NCI-H2107 treated with DMSO at 0.1 percent for 48 hours (cell line): ENCODE measurements at regions not wholly inside any gene's neighbourhood (a gene's known extent, or its start where the extent isn't known, plus 50 kb on each side); places are given as distances from the start of the nearest gene placed in this dataset.
"Not testable (repeated sequence)": the region's sequence is repeated elsewhere in the genome, so short reads cannot be mapped to it uniquely, and the experiment has no call there.

Experiments
- DNase-seq: peaks from one replicate; lab custom pipeline; 2025; ENCODE audit not compliant: unreplicated experiment; lab: John Stamatoyannopoulos, UW

DNA sequence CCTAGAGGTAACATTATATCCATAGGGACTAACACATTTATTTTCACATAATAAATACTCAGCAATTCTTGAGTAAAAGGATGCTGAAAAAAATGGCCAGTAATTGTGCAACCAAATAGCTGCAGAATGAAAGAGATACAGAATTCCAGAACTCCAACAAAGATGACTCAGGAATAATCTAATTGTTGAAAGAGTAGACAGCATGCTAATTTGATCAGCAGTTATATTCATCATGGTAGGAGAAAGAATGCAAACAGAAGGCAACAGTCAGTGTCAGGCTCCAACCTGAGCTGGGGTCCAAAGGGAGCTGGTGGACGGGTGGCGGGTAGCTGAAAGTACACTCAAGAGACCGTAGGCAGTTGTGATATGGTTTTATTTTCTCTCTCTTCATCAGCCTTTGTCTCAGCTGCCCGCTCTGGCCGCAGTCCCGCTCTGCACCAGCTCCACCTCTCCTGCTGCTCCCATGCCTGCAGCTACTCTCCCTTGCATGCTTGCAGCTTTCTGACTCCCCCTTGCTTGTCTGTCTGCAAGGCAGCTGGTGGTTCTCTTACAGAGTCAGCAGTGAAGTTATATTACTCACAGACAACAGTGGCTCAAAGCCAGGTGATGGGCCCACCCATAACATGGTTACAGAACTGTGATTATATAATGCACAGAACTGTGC lies 1150.1 kb downstream of the STIM2 start:
- no peak for DNase-seq

DNA sequence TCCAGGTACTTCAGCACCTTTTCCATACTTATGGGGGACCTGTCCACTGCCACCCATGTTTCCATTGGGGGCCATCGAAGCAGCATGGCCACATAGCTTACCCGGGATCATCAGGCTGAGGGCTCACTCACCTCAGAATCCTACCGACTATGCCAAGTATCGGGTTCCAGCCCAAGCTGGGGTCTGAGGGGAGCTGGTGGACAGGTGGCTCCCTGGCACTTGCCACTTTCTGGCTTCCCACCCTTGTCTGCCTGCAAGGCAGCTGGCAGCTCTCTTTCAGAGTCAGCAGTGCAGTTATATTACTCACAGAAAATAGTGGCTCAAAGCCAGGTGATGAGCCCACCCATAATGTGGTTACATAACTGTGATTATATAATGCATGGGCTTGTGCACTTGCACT lies 1153.8 kb downstream of the STIM2 start:
- no peak for DNase-seq

DNA sequence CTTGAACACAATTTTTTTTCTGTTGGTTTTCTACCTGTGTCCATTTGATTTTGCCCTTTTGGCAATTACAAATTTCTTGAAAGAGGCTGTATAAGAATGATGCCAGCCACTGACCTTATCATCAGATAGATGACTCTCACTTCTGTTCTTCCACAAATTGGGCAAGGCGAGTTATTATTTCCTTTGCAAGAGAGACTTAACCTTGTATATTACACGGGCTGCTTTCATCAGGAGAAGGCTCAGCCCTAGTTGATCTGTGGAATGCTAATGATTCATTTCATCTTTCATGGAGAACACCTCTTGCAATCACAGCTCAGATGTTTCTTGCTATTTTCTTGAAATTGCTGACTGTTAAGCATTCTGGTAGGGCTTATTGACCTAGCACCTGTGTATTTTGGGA lies 1155.4 kb downstream of the STIM2 start:
- no peak for DNase-seq

DNA sequence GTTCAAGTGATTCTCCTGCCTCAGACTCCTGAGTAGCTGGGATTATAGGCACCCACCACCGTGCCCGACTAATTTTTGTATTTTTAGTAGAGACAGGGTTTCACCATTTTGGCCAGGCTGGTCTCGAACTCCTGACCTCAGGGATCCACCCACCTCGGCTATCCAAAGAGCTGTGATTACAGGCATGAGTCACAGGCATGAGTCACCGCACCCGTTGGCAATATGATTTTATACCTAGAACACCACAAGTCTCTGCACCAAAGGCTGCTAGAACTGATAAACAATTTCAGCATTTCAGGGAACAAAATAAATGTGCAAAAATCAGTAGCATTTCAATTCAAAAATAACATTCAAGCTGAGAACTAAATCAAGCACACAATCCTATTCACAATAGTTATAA lies 1177.6 kb downstream of the STIM2 start:
- not testable (repeated sequence) for DNase-seq

DNA sequence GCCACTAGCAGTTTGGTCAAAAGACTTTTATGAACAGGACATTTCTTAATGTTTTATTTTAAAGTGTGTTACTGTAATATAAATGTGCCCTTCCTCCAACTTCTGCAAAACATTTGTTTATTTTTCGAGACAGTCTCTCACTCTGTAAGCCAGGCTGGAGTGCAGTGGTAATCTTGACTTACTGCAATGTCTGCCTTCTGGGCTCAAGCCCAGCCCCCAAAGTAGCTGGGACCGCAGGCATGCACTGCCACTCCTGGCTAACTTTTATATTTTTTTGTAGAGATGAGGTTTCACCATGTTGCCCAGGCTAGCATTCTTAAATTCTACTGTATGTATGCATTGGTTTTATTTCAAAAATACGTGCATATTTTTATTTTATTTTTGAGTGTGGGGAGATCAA lies 1201.9 kb downstream of the STIM2 start:
- no peak for DNase-seq

DNA sequence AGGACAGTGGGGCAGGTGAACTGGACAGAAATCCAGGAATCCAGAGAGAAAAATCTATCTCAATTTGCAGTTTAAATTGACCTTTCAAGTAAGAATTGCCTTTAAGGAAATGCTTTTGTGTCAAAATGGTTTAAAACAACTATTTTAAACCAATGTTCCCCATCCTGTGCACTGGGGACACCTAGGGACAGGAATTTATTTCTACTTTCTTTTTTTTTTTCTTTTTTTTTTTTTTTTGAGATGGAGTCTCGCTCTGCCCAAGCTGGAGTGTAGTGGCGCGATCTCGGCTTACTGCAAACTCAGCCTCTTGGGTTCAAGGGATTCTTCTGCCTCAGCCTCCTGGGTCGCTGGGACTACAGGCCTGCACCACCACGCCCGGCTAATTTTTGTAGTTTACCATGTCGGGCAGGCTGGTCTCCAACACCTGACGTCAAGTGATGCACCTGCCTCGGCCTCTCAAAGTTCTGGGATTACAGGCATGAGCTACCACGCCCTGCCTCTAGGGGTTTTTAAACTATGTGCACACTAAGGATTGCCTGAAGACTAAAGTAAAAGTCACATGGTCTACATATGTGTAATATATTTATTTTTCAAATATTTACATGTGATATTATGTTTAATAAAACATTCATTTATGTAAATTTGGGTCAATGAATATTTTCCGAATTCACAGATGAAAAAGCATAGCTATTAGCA lies 1213.4 kb downstream of the STIM2 start:
- no peak for DNase-seq

DNA sequence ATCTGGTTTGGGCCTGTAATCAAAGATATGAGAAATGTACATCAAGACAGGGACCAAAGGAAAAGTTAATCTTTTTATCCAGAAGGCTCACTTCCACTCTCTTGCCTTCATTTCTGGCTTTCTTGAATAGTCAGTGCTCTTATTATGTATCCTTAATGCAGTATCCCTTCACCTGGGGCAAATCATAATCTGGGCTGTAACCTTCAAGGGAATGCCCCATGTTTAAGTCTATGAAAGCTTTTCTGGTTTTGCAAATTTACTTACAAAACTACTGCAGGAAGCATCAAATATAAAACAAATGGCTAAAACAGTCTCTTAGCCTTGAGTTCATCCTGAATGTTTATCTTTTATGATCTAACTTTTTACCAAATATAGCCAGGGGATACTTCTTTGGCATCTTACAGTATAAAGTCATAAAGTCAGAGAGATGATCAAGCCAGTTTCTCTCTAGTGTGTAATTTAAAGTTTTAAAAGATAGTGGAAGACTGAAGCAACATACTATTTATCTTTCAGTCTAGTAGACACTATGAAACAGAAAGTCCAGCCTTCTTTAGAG lies 1214.8 kb downstream of the STIM2 start:
- no peak for DNase-seq

DNA sequence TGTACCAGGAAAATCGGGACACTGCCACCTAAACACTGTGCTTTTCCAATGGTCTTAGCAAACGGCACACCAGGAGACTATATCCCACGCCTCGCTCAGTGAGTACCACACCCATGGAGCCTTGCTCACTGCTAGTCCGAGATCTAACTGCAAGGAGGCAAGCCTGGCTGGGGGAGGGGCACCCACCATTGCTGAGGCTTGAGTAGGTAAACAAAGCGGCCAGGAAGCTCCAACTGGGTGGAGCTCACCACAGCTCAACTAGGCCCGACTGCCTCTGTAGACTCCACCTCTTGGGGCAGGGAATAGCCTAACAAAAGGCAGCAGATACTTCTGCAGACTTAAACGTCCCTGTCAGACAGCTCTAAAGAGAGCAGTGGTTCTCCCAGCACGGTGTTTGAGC lies 1216.6 kb downstream of the STIM2 start:
- not testable (repeated sequence) for DNase-seq

DNA sequence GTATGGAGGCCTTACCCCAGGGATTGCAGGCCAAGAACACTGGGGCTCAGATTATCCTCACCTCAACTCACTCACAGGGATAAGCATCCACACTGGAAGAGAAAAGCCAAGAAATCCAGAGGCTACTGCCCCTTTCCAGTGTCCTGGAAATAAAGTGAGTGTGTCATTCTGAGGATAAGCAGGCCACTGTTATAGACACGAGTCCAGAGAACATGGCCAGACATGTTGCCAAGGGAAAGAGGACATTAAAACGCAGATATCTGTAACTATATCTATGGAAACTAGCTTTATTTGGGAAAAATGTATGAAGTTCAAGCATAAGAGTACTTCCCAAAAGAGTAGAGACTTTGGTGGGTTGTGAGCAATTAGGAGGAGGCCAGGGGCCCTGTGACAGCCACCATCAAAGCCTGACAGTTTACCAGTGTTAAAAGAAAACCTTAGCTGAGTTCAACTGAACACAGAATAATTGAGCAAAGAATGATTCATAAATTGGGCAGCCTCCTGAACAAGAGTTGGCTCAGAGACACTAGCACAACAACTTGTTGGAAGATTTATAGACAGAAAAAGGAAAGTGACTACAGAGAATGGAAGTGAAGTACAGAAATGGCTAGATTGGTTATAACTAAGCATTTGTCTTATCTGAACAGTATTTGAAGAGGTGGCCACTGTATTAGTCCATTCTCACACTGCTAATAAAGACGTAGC lies 1222.2 kb downstream of the STIM2 start:
- DNase-seq = no peak

DNA sequence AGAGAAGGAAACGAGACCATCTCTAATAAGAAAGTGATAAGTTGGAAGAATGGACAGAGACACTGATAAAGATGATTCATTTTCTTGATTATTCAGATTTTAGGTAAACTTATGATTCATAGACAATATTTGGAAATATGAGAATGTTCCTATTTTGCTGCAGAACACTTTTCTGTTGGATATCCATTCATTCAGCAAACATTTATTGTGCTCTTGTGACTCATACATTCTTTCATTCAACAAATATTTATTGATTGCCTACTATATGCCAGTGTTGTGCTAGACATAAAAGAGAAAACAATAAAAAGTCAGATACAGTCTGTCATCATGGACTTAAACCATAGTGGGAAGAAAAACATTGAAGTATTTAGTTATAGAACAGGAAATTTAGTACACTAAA lies 1232.0 kb downstream of the STIM2 start:
- DNase-seq = no peak

DNA sequence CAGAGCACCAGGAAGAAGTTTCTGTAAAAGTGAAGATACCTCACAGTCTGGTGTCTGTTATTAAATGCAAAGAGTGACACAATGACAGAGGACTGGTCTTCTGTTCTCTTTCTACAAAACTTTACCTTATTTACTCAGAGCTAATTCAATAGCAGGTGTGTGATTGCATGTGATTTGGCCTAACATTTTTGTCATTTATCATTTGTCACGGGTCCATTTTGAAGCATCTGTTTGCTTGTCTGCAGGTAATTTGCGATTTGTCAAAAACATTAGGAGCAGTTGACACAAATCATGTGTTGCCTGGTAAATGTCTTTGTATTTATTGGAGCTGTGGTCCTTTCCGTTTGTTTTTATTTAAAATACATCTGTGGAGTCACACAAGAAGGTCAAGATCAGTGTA lies 1232.4 kb downstream of the STIM2 start:
- DNase-seq = no peak

DNA sequence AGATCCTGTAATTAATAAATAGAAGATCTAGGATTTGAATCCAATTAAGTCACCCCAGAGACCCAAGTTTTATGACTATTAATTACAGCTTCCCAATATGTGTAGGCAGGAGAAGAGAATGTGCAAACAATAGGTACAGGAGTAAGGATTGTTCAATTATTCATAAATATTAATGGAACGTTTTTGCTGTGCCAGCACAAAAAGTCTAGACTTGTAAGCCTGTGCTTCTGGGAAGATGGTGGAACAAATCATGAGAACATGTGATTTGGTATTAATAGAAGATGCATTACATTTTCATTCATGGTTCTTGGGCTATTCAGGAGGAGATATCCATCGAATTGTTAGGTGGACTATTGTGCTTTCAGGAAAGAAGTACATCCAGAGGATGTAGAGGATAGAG lies 1240.9 kb downstream of the STIM2 start:
- no peak for DNase-seq

DNA sequence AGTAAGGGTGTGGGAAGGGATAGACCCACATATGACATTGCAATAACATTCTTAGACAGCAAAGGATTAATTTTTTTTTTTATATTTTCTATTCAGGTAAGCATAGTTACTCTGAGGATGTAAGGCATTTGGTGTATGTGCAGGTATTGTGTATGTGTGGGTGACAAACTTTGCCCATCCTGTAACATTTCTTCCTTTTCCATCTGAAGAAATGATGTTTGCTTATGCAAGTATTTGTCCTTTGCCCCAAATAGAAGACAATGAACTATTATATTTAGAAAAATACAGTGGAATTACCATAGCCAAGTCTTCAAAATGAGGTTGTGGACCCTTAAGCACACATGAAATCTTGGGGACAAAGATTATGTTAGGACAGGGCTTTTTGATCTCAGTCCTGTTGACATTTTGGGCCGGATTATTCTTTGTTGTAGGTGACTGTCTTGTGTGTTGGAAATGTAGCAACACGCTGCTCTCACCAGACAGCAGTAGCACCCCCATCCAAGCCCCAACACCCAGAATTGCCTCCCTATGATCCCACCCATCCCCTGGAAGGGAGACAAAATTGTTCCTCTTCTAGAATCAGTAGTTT lies 1244.7 kb downstream of the STIM2 start:
- no peak for DNase-seq

DNA sequence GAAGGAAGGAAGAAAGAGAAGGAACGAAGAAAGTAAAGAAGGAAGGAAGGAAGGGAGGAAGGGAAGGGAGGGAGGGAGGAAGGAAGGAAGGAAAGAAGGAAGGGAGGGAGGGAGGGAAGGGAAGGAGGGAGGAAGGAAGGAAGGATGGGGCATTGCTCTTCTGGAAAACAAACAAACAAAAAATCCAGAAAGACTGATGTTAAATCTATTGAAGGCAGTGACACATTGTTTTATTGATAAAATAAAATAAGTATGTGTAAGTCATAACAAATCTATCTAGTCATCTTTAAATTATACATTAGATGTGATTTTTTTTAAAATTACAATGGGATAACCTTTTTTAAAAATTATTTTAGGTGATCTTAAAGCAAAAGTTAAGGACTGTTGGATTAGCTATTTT lies 1245.5 kb downstream of the STIM2 start:
- no peak for DNase-seq

DNA sequence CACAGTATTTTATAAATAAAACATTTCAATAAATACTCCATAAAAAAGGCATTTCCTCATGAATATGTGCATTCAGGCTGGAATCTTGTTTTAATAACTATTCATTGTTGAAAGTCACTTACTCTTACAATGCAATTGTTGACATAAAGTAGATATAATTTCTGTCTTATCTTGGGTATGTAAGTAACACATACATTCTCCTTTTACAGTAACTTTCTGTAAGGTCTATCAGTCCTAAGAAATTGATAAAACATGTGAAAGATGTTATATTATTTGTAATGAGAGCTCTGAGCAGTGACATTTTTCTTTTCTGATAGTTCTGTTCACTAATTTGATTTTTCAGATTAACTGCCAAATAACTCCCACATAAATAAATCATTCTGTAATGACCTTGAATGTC lies 1249.2 kb downstream of the STIM2 start:
- DNase-seq = no peak

DNA sequence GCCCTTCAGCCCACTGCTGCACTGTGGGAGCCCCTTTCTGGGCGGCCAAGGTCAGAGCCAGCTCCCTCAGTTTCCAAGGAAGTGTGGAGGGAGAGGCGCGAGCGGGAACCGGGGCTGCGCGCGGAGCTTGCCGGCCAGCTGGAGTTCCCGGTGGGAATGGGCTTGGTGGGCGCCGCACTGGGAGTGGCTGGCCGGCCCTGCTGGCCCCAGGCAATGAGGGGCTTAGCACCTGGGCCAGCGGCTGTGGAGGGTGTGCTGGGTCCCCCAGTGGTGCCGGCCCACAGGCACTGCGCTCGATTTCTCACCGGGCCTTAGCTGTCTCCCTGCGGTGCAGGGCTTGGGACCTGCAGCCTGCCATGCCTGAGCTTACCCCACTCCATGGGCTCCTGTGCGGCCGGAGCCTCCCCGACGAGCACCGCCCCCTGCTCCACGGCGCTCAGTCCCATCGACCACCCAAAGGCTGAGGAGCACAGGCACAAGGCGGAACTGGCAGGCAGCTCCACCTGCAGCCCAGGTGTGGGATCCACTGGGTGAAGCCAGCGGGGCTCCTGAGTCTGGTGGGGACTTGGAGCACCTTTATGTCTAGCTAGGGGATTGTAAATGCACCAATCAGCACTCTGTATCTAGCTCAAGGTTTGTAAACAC lies 1252.2 kb downstream of the STIM2 start:
- DNase-seq = not testable (repeated sequence)

DNA sequence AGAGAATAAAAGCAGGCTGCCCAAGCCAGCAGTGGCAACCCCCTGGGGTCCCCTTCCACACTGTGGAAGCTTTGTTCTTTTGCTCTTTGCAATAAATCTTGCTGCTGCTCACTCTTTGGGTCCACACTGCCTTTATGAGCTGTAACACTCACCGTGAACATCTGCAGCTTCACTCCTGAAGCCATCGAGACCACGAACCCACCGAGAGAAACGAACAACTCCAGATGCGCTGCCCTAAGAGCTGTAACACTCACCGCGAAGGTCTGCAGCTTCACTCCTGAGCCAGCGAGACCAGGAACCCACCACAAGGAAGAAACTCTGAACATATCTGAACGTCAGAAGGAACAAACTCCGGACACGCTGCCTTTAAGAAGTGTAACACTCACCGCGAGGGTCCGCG lies 1252.9 kb downstream of the STIM2 start:
- DNase-seq = not testable (repeated sequence)

DNA sequence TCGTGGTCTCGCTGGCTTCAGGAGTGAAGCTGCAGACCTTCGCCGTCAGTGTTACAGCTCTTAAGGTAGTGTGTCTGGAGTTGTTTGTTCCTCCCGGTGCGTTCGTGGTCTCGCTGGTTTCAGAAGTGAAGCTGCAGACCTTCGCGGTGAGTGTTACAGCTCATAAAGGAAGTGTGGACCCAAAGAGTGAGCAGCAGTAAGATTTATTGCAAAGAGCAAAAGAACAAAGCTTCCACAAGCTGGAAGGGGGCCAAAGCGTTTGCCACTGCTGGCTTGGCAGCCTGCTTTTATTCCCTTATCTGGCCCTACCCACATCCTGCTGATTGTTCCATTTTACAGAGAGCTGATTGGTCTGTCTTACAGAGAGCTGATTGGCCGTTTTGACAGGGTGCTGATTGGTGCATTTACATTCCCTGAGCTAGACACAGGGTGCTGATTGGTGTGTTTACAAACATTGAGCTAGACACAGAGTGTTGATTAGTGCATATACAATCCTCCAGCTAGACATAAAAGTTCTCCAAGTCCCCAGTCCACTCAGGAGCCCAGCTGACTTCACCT lies 1256.0 kb downstream of the STIM2 start:
- not testable (repeated sequence) for DNase-seq

DNA sequence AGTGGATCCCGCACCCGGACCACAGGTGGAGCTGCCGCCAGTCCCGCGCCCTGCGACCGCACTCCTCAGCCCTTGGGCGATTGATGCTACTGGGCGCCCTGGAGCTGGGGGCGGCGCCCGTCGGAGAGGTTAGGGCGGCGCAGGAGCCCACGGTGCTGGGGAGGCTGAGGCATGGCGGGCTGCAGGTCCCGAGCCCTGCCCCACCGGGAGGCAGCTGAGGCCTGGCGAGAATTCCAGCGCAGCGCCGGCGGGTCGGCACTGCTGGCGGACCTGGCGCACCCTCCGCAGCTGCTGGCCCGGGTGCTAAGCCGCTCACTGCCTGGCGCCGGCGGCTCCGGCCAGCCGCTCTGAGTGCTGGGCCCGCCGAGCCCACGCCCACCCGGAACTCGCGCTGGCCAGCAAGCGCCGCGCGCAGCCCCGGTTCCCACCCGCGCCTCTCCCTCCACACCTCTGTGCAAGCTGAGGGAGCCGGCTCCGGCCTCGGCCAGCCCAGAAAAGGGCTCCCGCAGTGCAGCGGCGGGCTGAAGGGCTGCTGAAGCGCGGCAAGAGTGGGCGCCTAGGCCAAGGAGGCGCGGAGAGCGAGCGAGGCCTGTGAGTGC lies 1256.5 kb downstream of the STIM2 start:
- DNase-seq = no peak

DNA sequence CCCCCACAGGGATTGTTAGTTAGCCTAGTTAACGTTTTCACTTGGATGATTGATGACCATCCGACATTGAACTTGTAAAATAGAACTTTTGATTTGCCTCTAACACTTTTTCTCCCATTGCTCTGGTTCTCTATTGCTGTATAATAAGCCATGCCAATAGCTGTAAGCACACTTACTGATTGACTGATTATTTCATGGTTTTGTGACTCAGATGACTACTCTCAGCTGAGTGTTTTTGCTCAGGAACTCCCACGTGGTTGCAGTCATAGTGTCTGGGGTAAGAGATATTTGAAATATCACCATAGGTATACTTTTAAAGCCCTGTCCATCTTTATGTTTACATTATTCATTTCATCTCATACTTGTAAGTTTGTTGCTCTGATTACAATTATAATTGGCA lies 1285.5 kb downstream of the STIM2 start:
- DNase-seq = no peak
